OCI-LY1 (cell line): ENCODE measurements at regions not wholly inside any gene's neighbourhood (a gene's known extent, or its start where the extent isn't known, plus 50 kb on each side); places are given as distances from the start of the nearest gene placed in this dataset.

Source experiments
- EZH2 ChIP-seq: fragments of 200-600 bp; sonication (generic), shearing (Covaris generic); IDR thresholded peaks from 2 replicates; pipeline ENCODE4 v1.8.0; 2017; ENCODE audit warnings: borderline replicate concordance, mixed run types, mild to moderate bottlenecking, antibody characterized with exemption, low read length, moderate library complexity, mixed read lengths
- TF ChIP-seq, protein P1 (sequence below): fragments of 200-600 bp; sonication (generic), shearing (Covaris generic); IDR thresholded peaks from 2 replicates; pipeline ENCODE4 v1.5.1; 2017; ENCODE audit warnings: mild to moderate bottlenecking, antibody characterized with exemption, low read length, moderate library complexity, mixed read lengths

DNA sequence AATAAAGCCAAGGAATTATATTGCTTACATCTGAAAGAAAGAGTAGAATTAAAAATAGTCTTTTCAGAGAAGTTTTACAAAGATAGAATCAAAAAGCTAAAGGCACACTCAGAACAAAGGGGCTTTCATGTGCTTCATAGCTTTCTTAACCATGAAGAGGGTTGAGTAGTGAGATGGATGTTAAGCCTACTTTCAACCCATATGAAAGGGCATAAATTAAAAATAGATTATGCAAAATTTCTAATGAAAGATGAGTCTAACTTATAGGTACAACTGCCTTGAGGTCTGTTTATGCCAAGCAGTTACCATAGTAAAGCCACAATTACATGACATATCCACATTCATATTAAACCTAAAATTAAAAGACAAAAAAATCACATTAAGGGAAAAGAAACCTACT, 223.3 kb upstream of the ARHGEF26 start:
- TF ChIP-seq, protein P1, sequence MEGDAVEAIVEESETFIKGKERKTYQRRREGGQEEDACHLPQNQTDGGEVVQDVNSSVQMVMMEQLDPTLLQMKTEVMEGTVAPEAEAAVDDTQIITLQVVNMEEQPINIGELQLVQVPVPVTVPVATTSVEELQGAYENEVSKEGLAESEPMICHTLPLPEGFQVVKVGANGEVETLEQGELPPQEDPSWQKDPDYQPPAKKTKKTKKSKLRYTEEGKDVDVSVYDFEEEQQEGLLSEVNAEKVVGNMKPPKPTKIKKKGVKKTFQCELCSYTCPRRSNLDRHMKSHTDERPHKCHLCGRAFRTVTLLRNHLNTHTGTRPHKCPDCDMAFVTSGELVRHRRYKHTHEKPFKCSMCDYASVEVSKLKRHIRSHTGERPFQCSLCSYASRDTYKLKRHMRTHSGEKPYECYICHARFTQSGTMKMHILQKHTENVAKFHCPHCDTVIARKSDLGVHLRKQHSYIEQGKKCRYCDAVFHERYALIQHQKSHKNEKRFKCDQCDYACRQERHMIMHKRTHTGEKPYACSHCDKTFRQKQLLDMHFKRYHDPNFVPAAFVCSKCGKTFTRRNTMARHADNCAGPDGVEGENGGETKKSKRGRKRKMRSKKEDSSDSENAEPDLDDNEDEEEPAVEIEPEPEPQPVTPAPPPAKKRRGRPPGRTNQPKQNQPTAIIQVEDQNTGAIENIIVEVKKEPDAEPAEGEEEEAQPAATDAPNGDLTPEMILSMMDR: no peak
- no peak for TF ChIP-seq EZH2
